NB4 (cell line): ENCODE measurements at regions not wholly inside any gene's neighbourhood (a gene's known extent, or its start where the extent isn't known, plus 50 kb on each side); places are given as distances from the start of the nearest gene placed in this dataset.

ENCODE experiments used
- MYC ChIP-seq: IDR thresholded peaks from 2 replicates; pipeline ENCODE4 v1.6.1; 2011; ENCODE audit warnings: low read depth, low read length
- POLR2A ChIP-seq: IDR thresholded peaks from 2 replicates; pipeline ENCODE4 v1.6.1; 2011; ENCODE audit warnings: mild to moderate bottlenecking; ENCODE audit not compliant: insufficient read length; ENCODE audit errors: extremely low read depth
- TF ChIP-seq, protein P1 (sequence below): IDR thresholded peaks from one replicate; pipeline ENCODE4 v1.5.1; 2012; ENCODE audit warnings: low read depth, low read length

DNA sequence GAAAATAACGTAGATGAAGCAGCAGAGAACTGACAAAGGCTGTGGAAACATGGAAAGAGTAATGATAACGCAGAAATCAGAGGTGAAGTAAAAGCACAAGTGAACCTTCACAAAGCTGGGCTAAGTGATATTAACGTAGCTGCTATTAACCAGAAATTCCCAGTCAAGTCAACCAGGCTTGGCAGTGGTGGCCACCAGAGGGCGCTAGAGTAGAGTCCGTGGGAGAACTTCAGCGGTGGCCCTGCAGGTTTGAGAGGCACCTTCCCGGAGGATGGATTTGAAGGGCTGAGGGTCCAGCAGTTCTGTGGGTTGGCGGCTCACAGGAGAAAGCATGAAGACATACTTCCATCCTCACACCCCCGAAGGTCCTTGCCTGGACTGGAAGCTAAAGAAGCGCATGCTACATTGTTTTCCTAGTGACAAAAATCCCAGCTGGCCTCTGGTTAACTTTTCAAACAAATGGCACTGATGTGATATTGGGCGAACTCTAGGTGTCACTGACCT lies 81.7 kb upstream of the ZNF648 start:
- TF ChIP-seq, protein P1, sequence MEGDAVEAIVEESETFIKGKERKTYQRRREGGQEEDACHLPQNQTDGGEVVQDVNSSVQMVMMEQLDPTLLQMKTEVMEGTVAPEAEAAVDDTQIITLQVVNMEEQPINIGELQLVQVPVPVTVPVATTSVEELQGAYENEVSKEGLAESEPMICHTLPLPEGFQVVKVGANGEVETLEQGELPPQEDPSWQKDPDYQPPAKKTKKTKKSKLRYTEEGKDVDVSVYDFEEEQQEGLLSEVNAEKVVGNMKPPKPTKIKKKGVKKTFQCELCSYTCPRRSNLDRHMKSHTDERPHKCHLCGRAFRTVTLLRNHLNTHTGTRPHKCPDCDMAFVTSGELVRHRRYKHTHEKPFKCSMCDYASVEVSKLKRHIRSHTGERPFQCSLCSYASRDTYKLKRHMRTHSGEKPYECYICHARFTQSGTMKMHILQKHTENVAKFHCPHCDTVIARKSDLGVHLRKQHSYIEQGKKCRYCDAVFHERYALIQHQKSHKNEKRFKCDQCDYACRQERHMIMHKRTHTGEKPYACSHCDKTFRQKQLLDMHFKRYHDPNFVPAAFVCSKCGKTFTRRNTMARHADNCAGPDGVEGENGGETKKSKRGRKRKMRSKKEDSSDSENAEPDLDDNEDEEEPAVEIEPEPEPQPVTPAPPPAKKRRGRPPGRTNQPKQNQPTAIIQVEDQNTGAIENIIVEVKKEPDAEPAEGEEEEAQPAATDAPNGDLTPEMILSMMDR, result peak; percentile 86
- TF ChIP-seq POLR2A, result no peak
- no peak for TF ChIP-seq MYC
